ENCODE measurements at regions not wholly inside any gene's neighbourhood (a gene's known extent, or its start where the extent isn't known, plus 50 kb on each side); places are given as distances from the start of the nearest gene placed in this dataset.
A peak's percentile ranks its signal among the peaks of the same experiment; 100 is the strongest.
"Not testable (repeated sequence)": the region's sequence is repeated elsewhere in the genome, so short reads cannot be mapped to it uniquely, and the experiment has no call there.

DNA sequence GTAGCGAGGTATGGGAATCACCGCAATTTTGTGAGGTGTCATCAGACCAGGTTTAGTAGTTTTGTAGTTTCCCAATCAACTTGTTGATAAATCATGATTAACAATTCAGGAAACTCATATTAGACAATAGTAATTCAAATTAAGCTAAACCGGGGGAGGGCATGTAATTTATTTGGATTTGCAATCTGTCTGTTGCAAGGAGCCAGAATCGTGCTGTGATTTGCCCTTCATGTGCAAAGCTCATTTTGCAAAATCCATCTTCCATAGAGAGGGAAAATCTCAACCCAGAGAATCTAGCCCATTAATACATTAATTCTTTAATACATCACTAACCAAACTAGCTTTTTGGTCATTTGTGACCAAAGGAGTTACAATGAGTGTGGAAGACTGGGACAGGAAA, 164.7 kb upstream of the TRPM3 start:
- H3K9me3 Mint-ChIP-seq: no peaks in the 10 kb centered on the region

DNA sequence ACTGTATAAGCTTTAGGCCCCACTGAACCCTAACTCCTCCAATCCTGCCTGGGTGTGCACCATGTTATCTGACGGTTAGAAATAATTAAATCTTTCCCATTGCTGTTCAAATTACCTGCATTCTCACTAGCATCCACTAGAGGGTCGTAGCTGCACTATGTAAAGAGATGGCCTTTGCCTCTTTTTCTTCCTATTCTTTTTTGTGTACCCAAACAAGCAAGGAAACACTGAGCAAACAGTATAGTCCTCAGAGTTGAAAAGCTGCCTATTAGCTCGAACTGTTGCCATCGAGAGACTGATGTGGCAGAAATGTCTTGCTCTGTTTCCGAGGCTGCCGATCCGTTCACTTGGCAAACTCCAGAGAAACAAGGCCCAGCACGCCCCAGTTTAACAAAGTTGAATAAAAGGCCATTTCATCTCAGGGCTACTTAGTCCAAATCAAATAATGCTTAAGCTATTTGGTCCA, 163.8 kb upstream of the TRPM3 start:
- peak in 1 of 2 donors; percentile 24 for DNase-seq (ENCODE audit: low spot score in 2 of 2)
- H3K36me3 Mint-ChIP-seq: no peaks in the 10 kb centered on the region
- no peak overlapping the region for H3K27ac Mint-ChIP-seq
- no peaks in the 10 kb centered on the region for H3K9me3 Mint-ChIP-seq
- ATAC-seq: peak; percentile 26 to 63

More for the DNA sequence above, 164.7 kb upstream of the TRPM3 start:
- no peak for DNase-seq (ENCODE audit: low spot score in 2 of 2)
- Mint-ChIP-seq H3K36me3 (no peaks in the 10 kb centered on the region), H3K27ac (no peak overlapping the region)
- ATAC-seq: no peak

DNA sequence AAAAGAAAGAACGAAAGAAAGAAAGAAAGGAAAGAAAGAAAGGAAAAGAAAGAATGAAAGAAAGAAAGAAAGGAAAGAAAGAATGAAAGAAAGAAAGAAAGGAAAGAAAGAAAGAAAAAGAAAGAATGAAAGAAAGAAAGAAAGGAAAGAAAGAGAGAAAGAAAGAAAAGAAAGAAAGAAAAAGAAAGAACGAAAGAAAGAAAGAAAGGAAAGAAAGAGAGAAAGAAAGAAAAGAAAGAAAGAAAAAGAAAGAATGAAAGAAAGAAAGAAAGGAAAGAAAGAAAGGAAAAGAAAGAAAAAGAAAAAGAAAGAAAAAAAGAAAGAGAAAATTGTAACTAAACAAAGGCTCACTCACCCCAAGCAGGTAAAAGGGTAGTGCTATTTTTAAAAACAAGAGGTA, 160.7 kb upstream of the TRPM3 start:
- not testable (repeated sequence) for DNase-seq (ENCODE audit: low spot score in 2 of 2); H3K36me3 Mint-ChIP-seq; H3K27ac Mint-ChIP-seq; ATAC-seq; H3K9me3 Mint-ChIP-seq

DNA sequence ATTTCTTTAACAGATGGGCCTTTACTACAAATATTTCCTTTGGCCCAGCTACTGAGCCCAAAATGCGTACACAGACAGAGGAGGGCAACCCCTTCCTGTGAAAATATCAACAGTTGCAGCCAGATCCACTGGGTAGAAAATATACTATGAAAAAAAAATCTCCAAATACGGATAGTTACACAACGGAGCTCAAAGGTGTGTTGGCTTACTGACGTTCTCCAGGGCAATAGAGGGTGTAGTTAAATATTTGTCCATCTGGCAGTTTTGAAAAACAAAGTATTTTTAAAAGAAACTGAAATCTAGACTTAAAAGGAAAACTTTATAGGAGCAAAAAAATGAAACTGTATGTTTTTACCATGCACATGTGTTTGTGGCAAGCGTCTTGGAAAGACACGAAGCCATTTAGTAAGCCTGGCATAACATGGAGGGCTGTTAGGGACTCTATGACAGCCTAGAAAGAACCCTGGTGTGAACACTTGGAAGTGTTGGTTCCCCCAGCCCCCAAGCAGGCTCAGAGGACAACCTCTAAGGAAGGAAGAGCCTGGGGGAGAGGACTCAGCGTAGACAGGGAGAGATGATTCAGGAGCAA, 157.8 kb upstream of the TRPM3 start:
- H3K36me3 Mint-ChIP-seq: no peaks in the 10 kb centered on the region
- H3K27ac Mint-ChIP-seq: no peak overlapping the region
- DNase-seq (ENCODE audit: low spot score in 2 of 2) (no peak), ATAC-seq (no peak)
- no peaks in the 10 kb centered on the region for H3K9me3 Mint-ChIP-seq

DNA sequence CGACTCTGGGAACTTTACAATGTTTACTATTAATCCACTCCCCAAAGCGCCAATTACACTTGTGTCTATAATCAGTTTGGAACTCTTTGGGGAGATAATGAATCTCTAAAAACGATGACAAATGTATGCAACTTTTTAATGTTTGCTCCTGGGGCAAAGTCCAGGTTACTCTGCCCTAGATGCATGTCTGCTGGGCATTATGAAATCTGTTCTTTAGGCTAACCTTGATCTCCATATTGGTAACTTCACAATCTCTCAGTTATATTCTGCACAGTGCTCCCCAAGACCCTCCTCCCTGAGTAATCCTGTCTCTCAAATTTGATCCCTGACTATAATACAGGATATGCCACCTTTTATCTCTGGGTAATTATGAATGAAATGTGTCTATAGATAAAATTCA, 152.2 kb upstream of the TRPM3 start:
- Mint-ChIP-seq H3K36me3 (no peaks in the 10 kb centered on the region), H3K9me3 (no peaks in the 10 kb centered on the region), H3K27ac (no peak overlapping the region)
- DNase-seq (ENCODE audit: low spot score in 2 of 2) (no peak), ATAC-seq (no peak)

DNA sequence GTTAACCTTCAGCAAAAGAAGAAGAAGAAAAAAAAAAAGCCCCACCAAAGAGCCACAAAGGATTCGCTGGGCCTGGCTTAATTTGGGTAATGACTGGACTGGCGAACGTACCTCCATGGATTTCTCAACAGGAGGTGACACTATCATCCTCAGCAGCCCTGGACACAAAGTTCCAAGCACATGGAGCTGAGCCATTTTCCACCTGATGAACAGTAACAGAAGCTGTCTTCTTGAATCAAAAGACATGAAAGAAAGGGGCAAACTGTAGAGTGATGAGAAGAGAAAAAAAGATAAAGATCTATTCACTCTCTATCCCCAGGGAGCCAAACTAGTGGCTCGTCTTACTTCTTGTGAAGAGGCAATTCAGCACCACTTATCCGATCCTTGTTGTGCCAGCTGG, 150.2 kb upstream of the TRPM3 start:
- Mint-ChIP-seq H3K27ac (no peak overlapping the region), H3K36me3 (no peaks in the 10 kb centered on the region), H3K9me3 (no peaks in the 10 kb centered on the region)
- ATAC-seq: no peak
- DNase-seq (ENCODE audit: low spot score in 2 of 2): no peak

DNA sequence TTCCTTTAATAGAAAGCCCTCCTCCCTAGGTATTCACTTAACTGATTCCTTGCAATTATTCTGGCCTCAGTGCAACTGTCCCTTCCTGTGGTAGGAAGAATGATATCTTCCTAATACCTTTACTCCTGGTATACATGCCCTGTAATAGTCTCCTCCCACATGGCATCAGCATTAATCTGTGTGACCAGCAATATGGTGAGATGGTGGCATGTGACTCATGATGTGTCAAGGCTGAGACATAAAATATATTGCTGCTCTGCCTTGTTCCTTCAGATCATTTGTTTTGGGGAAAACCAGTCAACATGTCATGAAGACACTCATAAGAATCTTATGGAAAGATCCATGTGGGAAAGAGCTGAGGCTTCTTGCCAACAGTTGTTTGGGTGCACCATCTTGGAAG, 149.1 kb upstream of the TRPM3 start:
- Mint-ChIP-seq H3K9me3 (no peaks in the 10 kb centered on the region), H3K27ac (no peak overlapping the region), H3K36me3 (no peaks in the 10 kb centered on the region)
- DNase-seq (ENCODE audit: low spot score in 2 of 2): no peak
- ATAC-seq: no peak

DNA sequence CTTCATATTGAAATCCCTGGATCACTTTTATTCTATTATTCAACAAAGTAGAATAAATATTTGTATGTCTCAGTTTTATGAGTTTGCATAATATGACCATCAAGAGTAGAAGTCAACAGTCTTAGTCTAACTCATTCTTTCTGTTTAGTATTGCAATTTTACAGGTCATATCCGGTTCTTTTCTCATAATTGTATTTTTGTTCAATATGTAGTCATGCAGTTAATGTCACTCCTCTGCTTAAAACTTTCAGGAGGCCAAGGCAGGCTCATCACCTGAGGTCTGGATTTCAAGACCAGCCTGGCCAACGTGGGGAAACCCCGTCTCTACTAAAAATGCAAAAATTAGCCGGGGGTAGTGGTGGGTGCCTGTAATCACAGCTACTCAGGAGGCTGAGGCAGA, 148.4 kb upstream of the TRPM3 start:
- no peak for ATAC-seq
- no peak overlapping the region for H3K27ac Mint-ChIP-seq

DNA sequence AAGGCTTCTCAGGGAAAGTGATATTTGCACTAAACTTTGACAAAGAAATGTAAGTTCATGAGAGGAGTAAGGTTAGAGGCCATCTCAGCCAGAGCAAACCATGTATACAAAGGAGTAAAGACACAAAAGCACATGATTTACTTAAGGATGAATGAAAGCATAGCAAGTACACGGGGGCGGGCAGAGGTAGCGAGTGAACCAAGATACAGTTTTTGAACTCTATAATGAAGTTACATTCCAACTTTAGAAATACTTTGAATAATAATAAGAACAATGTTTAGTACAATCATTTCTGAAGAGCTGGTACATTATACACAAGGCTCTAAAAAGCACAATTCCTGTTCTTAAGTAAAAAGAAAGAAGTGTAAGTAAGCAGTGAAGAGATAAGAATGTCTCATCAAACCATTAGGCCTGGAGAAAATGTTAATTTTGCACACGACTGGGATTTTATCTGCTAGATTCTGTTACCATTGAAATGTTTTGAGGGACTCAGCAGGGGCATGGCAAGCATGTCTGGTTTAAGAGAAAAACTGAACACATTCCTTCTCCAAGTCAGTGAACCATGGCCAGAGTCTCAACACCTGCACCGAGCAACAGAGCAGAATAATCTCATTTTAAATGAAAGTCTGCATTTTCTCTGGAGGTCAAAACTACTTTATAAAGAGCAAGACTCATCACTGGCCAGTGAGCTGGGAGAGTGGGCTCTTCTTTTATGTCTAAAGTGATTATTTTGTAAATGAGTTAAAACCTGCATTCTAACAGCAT, 147.6 kb upstream of the TRPM3 start:
- ATAC-seq (no peak), DNase-seq (ENCODE audit: low spot score in 2 of 2) (no peak)
- Mint-ChIP-seq H3K36me3 (no peaks in the 10 kb centered on the region), H3K27ac (no peak overlapping the region), H3K9me3 (no peaks in the 10 kb centered on the region)

More for the DNA sequence above, 148.4 kb upstream of the TRPM3 start:
- Mint-ChIP-seq H3K9me3 (no peaks in the 10 kb centered on the region), H3K36me3 (no peaks in the 10 kb centered on the region)
- no peak for DNase-seq (ENCODE audit: low spot score in 2 of 2)

DNA sequence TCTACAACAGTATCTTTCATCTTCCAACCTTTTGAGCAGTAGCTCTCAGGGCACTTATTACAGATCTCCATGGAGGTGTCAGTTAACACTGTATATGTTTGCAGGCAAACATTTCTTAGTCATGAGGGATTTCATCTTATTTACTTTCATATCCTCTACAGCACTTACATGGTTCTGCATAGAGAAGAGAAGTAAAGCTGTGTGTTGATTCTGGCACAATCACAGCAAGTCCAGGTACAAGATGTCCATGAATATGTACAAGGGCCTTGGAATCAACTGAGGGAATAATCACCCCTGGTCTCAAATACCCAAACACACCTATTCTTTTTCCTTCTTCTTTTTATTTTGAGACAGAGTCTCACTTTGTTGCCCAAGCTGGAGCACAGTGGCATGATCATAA, 142.0 kb upstream of the TRPM3 start:
- Mint-ChIP-seq H3K36me3 (no peaks in the 10 kb centered on the region), H3K9me3 (no peaks in the 10 kb centered on the region), H3K27ac (no peak overlapping the region)
- no peak for DNase-seq (ENCODE audit: low spot score in 2 of 2)
- no peak for ATAC-seq

DNA sequence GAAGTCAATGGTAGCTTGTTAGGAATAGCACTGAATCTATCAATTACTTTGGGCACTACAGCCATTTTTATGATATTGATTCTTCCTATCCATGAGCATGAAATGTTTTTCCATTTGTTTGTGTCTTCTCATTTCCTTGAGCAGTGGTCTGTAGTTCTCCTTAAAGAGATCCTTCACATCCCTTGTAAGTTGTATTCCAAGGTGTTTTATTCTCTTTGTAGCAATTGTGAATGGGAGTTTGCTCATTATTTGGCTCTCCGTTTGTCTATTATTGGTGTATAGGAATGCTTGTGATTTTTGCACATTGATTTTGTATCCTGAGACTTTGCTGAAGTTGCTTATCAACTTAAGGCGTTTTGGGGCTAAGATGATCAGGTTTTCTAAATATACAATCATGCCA, 139.0 kb upstream of the TRPM3 start:
- H3K27ac Mint-ChIP-seq; H3K36me3 Mint-ChIP-seq; ATAC-seq; DNase-seq (ENCODE audit: low spot score in 2 of 2); H3K9me3 Mint-ChIP-seq: not testable (repeated sequence)

DNA sequence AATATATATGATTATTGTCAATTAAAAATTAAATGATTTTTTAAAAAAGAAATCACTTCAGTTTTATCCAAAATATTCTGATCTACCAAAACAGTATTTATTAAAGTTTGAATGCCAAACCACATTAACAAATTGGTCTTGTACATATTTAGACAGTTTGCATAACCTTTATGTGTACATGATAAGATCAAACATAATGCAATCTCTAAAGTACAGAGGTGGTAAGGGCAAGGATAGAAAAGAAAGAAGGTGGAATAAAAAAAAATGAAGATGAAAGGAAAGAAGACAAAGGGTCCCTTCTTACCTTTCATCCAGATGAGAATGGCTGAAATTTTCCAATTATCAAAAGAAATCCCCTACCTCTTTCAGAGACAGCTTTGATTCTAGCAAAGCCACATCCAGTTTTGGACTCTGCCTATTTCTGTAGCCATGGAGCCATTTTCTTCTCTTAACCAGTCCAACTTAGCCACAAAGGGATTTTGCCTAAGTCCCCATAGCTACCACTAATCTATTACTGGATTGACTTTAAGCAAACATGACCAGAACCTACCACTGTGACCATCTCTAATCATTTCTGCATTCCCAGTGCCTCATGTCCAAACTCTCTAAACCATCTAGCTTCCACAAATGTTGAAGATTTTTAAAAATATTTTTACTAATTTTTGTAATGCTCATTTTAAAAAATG, 133.3 kb upstream of the TRPM3 start:
- DNase-seq (ENCODE audit: low spot score in 2 of 2) (no peak), ATAC-seq (no peak)
- Mint-ChIP-seq H3K36me3 (no peaks in the 10 kb centered on the region), H3K9me3 (no peaks in the 10 kb centered on the region), H3K27ac (no peak overlapping the region)

DNA sequence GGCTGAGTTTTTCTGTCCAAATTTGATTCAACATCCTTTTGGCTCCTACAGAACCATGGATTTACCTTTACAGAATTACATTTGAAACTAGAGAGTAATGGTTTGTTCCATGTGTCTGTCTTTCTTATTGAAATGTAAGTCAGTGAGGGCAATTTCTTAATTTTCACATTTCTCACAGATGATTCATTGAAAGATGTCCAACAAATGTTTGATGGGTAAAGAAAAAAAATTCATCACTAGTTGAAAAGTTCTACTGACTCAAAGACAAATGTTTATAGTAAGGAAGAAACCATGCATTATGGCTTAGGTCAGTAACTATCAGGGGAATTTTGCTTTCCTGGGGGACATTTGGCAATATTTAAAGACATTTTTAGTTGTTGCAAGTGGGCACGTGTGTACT, 131.6 kb upstream of the TRPM3 start:
- Mint-ChIP-seq H3K9me3 (no peaks in the 10 kb centered on the region), H3K27ac (no peak overlapping the region), H3K36me3 (no peaks in the 10 kb centered on the region)
- no peak for DNase-seq (ENCODE audit: low spot score in 2 of 2)
- no peak for ATAC-seq

DNA sequence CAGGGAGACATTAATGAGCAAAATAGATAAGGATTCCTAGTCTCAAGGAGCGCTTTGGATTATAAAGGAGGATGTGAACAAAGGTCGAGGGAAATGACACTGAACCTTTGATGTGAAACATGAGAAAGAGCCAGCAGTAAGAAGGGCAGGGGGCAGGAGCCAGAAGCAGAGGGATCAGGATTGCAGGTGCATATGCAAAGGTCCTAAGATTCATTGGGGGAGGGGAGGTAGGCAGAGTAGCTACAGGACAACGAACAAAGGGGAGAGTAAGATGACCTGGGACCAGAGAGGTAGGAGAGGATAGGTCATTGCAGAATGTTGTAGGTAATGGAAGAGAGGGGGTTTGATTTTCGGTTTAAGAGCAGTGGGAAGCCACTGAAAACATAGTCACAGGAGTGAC, 129.2 kb upstream of the TRPM3 start:
- H3K27ac Mint-ChIP-seq: no peak overlapping the region
- DNase-seq (ENCODE audit: low spot score in 2 of 2) (no peak), ATAC-seq (no peak)
- H3K36me3 Mint-ChIP-seq: no peaks in the 10 kb centered on the region
- H3K9me3 Mint-ChIP-seq: no peaks in the 10 kb centered on the region

DNA sequence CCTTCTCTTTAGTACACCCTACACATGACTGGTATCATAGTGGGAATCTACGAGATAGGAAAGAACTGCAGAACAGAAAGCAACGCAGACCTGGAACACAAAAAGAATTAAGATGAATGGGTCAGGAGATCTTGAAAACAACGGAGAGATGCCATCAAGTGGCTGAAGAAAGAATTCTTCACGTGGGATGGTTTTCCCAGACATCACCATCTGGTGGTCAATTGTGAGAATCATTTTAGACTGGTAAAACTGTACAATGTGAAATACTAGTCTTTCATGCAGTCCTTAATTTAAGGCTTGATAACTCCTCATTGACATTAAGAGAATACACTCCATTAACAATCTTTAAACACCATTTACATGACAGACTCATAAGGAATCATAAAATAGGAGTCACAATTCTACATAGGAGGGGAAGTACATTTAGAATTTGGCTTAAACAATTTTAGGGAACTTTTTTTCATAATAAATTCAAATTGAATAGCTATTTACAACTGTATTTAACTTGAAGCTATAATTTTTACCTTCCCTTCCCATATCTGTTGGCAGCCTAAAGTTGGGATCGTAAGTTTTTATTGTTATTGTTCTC, 128.4 kb upstream of the TRPM3 start:
- Mint-ChIP-seq H3K36me3 (no peaks in the 10 kb centered on the region), H3K9me3 (no peaks in the 10 kb centered on the region), H3K27ac (no peak overlapping the region)
- no peak for DNase-seq (ENCODE audit: low spot score in 2 of 2)
- ATAC-seq: no peak

DNA sequence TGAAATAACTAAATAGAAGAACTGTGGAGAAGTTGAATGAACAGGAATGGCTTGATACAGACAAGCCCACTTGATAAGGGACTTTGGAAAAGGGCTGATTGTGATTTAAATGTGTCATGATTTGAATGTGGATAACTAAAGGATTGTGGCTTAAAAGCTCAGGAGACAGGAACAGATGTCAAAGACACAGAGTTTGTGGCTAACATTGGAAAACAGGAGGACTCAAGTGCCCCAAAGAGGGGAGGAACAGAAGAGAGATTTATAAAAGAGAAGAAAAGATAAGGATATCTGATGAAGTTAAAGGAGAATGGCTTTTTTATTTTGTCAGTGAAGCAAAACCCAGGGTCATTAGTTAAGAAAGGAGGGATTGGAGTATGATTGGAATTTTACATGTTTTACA, 124.2 kb upstream of the TRPM3 start:
- H3K36me3 Mint-ChIP-seq: no peaks in the 10 kb centered on the region
- ATAC-seq (no peak), DNase-seq (ENCODE audit: low spot score in 2 of 2) (no peak)
- H3K9me3 Mint-ChIP-seq: no peaks in the 10 kb centered on the region
- peak overlapping the region in 1 of 2 donors; percentile 1 for H3K27ac Mint-ChIP-seq

DNA sequence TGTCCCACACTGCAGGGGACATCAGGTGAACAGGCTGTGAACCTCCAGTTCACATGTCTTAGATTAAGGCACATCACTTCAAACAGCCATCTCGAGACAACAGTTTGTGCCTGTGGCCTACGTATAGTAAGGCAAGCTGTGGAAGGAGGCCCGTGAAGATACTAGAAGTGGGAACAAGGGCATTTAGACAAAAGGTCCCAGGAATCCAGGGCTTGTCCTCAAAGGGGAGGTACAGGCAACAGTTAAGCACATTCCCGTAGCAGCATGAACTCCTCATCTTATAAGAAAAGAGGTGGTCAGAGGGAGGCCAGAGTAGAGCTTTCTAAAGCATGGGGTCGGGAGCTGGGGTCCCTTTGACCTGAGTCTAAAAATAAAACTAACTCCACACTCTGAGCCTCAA, 122.5 kb upstream of the TRPM3 start:
- DNase-seq (ENCODE audit: low spot score in 2 of 2) (no peak), ATAC-seq (no peak)
- H3K36me3 Mint-ChIP-seq: no peaks in the 10 kb centered on the region
- no peaks in the 10 kb centered on the region for H3K9me3 Mint-ChIP-seq
- H3K27ac Mint-ChIP-seq: no peak overlapping the region
